Activated naive CD4-positive, alpha-beta T cell treated with anti-CD3 and anti-CD28 coated beads, Interleukin-2, amount 50 U/mL, for 24 hours (primary cell): ENCODE measurements at regions not wholly inside any gene's neighbourhood (a gene's known extent, or its start where the extent isn't known, plus 50 kb on each side); places are given as distances from the start of the nearest gene placed in this dataset.

Experiments
- H3K27ac Mint-ChIP-seq: one replicate; pipeline ENCODE4 v1.8.0; 2021; ENCODE audit warnings: mild to moderate bottlenecking, mixed read lengths
- H3K27me3 Mint-ChIP-seq: one replicate; pipeline ENCODE4 v1.8.0; 2021; ENCODE audit warnings: mixed read lengths
- H3K36me3 Mint-ChIP-seq: one replicate; pipeline ENCODE4 v1.8.0; 2021; ENCODE audit warnings: mixed read lengths
- H3K4me1 Mint-ChIP-seq: one replicate; pipeline ENCODE4 v1.8.0; 2021; ENCODE audit warnings: mixed read lengths
- H3K4me3 Mint-ChIP-seq: one replicate; pipeline ENCODE4 v1.8.0; 2021; ENCODE audit warnings: mild to moderate bottlenecking, mixed read lengths
- H3K9me3 Mint-ChIP-seq: one replicate; pipeline ENCODE4 v1.8.0; 2021; ENCODE audit warnings: mixed read lengths

GRCh38 chr3:101941318-101942040 lies 92.2 kb downstream of the NFKBIZ start:
- H3K36me3 Mint-ChIP-seq, result peaks cover 2% of the 10 kb centered on the region
- H3K4me3 Mint-ChIP-seq, result no peak overlapping the region
- peaks cover 40% of the 10 kb centered on the region for H3K4me1 Mint-ChIP-seq

GRCh38 chr3:101942356-101942755 lies 93.0 kb downstream of the NFKBIZ start:
- H3K4me1 Mint-ChIP-seq, result peaks cover 31% of the 10 kb centered on the region
- peak overlapping the region; percentile 47 for H3K4me3 Mint-ChIP-seq
- no peaks in the 10 kb centered on the region for H3K36me3 Mint-ChIP-seq
- no peaks in the 10 kb centered on the region for H3K27me3 Mint-ChIP-seq
- peak overlapping the region; percentile 71 for H3K27ac Mint-ChIP-seq
- H3K9me3 Mint-ChIP-seq, result no peaks in the 10 kb centered on the region

More at GRCh38 chr3:101941318-101942040, 92.2 kb downstream of the NFKBIZ start:
- peaks cover 7% of the 10 kb centered on the region for H3K9me3 Mint-ChIP-seq
- no peak overlapping the region for H3K27ac Mint-ChIP-seq
- no peaks in the 10 kb centered on the region for H3K27me3 Mint-ChIP-seq

GRCh38 chr3:101943029-101943428 lies 93.7 kb downstream of the NFKBIZ start:
- Mint-ChIP-seq H3K27me3 (no peaks in the 10 kb centered on the region), H3K4me3 (peak overlapping the region; percentile 28), H3K9me3 (no peaks in the 10 kb centered on the region), H3K27ac (no peak overlapping the region), H3K4me1 (peaks cover 30% of the 10 kb centered on the region), H3K36me3 (no peaks in the 10 kb centered on the region)

GRCh38 chr3:101944308-101944707 lies 95.0 kb downstream of the NFKBIZ start:
- H3K9me3 Mint-ChIP-seq, result no peaks in the 10 kb centered on the region
- no peak overlapping the region for H3K27ac Mint-ChIP-seq
- H3K27me3 Mint-ChIP-seq, result no peaks in the 10 kb centered on the region
- H3K4me1 Mint-ChIP-seq, result peaks cover 33% of the 10 kb centered on the region
- H3K4me3 Mint-ChIP-seq, result no peak overlapping the region
- no peaks in the 10 kb centered on the region for H3K36me3 Mint-ChIP-seq

GRCh38 chr3:101945980-101946379 lies 96.7 kb downstream of the NFKBIZ start:
- Mint-ChIP-seq H3K4me3 (no peak overlapping the region), H3K36me3 (no peaks in the 10 kb centered on the region), H3K4me1 (peaks cover 42% of the 10 kb centered on the region), H3K9me3 (no peaks in the 10 kb centered on the region), H3K27me3 (no peaks in the 10 kb centered on the region), H3K27ac (peak overlapping the region; percentile 26)

GRCh38 chr3:101946906-101947305 lies 97.6 kb downstream of the NFKBIZ start:
- H3K4me1 Mint-ChIP-seq, result peaks cover 43% of the 10 kb centered on the region
- no peaks in the 10 kb centered on the region for H3K27me3 Mint-ChIP-seq
- H3K4me3 Mint-ChIP-seq, result no peak overlapping the region
- H3K27ac Mint-ChIP-seq, result no peak overlapping the region
- no peaks in the 10 kb centered on the region for H3K36me3 Mint-ChIP-seq
- no peaks in the 10 kb centered on the region for H3K9me3 Mint-ChIP-seq

- Mint-ChIP-seq H3K27me3 (no peaks in the 10 kb centered on the region), H3K4me1 (peaks cover 26% of the 10 kb centered on the region), H3K4me3 (no peak overlapping the region), H3K27ac (no peak overlapping the region), H3K36me3 (no peaks in the 10 kb centered on the region), H3K9me3 (no peaks in the 10 kb centered on the region)
These were observed 101.2 kb downstream of the NFKBIZ start for GRCh38 chr3:101950510-101950909.

GRCh38 chr3:101950985-101951733 lies 101.8 kb downstream of the NFKBIZ start:
- no peak overlapping the region for H3K27ac Mint-ChIP-seq
- no peak overlapping the region for H3K4me3 Mint-ChIP-seq
- H3K9me3 Mint-ChIP-seq, result no peaks in the 10 kb centered on the region
- H3K36me3 Mint-ChIP-seq, result no peaks in the 10 kb centered on the region
- H3K27me3 Mint-ChIP-seq, result no peaks in the 10 kb centered on the region
- H3K4me1 Mint-ChIP-seq, result peaks cover 20% of the 10 kb centered on the region

GRCh38 chr3:101954361-101954760 lies 105.0 kb downstream of the NFKBIZ start:
- no peaks in the 10 kb centered on the region for H3K9me3 Mint-ChIP-seq
- H3K4me1 Mint-ChIP-seq, result peaks cover 15% of the 10 kb centered on the region
- no peaks in the 10 kb centered on the region for H3K36me3 Mint-ChIP-seq
- no peak overlapping the region for H3K4me3 Mint-ChIP-seq
- no peaks in the 10 kb centered on the region for H3K27me3 Mint-ChIP-seq
- no peak overlapping the region for H3K27ac Mint-ChIP-seq

GRCh38 chr3:101954936-101955335 lies 105.6 kb downstream of the NFKBIZ start:
- Mint-ChIP-seq H3K9me3 (no peaks in the 10 kb centered on the region), H3K27ac (no peak overlapping the region), H3K27me3 (no peaks in the 10 kb centered on the region), H3K4me3 (no peak overlapping the region), H3K4me1 (peaks cover 14% of the 10 kb centered on the region), H3K36me3 (no peaks in the 10 kb centered on the region)

- Mint-ChIP-seq H3K27ac (no peak overlapping the region), H3K4me3 (no peak overlapping the region), H3K4me1 (peaks cover 36% of the 10 kb centered on the region), H3K27me3 (no peaks in the 10 kb centered on the region), H3K36me3 (peaks cover 2% of the 10 kb centered on the region), H3K9me3 (peaks cover 11% of the 10 kb centered on the region)
These were observed 112.7 kb downstream of the NFKBIZ start for GRCh38 chr3:101962055-101962454.

- H3K36me3 Mint-ChIP-seq, result peaks cover 2% of the 10 kb centered on the region
- peaks cover 15% of the 10 kb centered on the region for H3K9me3 Mint-ChIP-seq
- H3K4me1 Mint-ChIP-seq, result peaks cover 36% of the 10 kb centered on the region
- no peaks in the 10 kb centered on the region for H3K27me3 Mint-ChIP-seq
- peak overlapping the region; percentile 23 for H3K4me3 Mint-ChIP-seq
- H3K27ac Mint-ChIP-seq, result peak overlapping the region; percentile 79
These were observed 114.6 kb downstream of the NFKBIZ start for GRCh38 chr3:101963902-101964362.

GRCh38 chr3:101964861-101965260 lies 115.5 kb downstream of the NFKBIZ start:
- peaks cover 2% of the 10 kb centered on the region for H3K36me3 Mint-ChIP-seq
- H3K4me3 Mint-ChIP-seq, result no peak overlapping the region
- peaks cover 36% of the 10 kb centered on the region for H3K4me1 Mint-ChIP-seq
- H3K27ac Mint-ChIP-seq, result no peak overlapping the region
- no peaks in the 10 kb centered on the region for H3K27me3 Mint-ChIP-seq
- H3K9me3 Mint-ChIP-seq, result peaks cover 15% of the 10 kb centered on the region

GRCh38 chr3:101966226-101966625 lies 116.9 kb downstream of the NFKBIZ start:
- Mint-ChIP-seq H3K4me1 (peaks cover 33% of the 10 kb centered on the region), H3K27ac (no peak overlapping the region), H3K4me3 (no peak overlapping the region), H3K9me3 (peaks cover 11% of the 10 kb centered on the region), H3K27me3 (no peaks in the 10 kb centered on the region), H3K36me3 (no peaks in the 10 kb centered on the region)

GRCh38 chr3:101970212-101970611 lies 120.9 kb downstream of the NFKBIZ start:
- no peaks in the 10 kb centered on the region for H3K36me3 Mint-ChIP-seq
- H3K4me3 Mint-ChIP-seq, result no peak overlapping the region
- H3K27ac Mint-ChIP-seq, result no peak overlapping the region
- H3K9me3 Mint-ChIP-seq, result peaks cover 4% of the 10 kb centered on the region
- peaks cover 13% of the 10 kb centered on the region for H3K4me1 Mint-ChIP-seq
- no peaks in the 10 kb centered on the region for H3K27me3 Mint-ChIP-seq

GRCh38 chr3:101970905-101971304 lies 121.6 kb downstream of the NFKBIZ start:
- H3K9me3 Mint-ChIP-seq, result peaks cover 4% of the 10 kb centered on the region
- peaks cover 13% of the 10 kb centered on the region for H3K4me1 Mint-ChIP-seq
- H3K27ac Mint-ChIP-seq, result no peak overlapping the region
- no peaks in the 10 kb centered on the region for H3K27me3 Mint-ChIP-seq
- no peaks in the 10 kb centered on the region for H3K36me3 Mint-ChIP-seq
- no peak overlapping the region for H3K4me3 Mint-ChIP-seq
